ENCODE measurements at regions not wholly inside any gene's neighbourhood (a gene's known extent, or its start where the extent isn't known, plus 50 kb on each side); places are given as distances from the start of the nearest gene placed in this dataset.

- TF ChIP-seq EZH2phosphoT487 (IDR thresholded peaks at IDR 0.05; ENCODE audit: insufficient read depth, low read depth) (no peak), EZH2 (IDR thresholded peaks at IDR 0.05; ENCODE audit: insufficient read depth, poor library complexity, severe bottlenecking) (no peak)
Measured at GRCh38 chr6:101284131-101284530, 109.4 kb upstream of the GRIK2 start.

Data from GM23248 (cell line).